AG08395 (cell line): ENCODE measurements at regions not wholly inside any gene's neighbourhood (a gene's known extent, or its start where the extent isn't known, plus 50 kb on each side); places are given as distances from the start of the nearest gene placed in this dataset.

ENCODE experiments used
- DNase-seq: peaks from one replicate; pipeline ENCODE4 v3.0.0; 2012; ENCODE audit warnings: mixed read lengths, low spot score

DNA sequence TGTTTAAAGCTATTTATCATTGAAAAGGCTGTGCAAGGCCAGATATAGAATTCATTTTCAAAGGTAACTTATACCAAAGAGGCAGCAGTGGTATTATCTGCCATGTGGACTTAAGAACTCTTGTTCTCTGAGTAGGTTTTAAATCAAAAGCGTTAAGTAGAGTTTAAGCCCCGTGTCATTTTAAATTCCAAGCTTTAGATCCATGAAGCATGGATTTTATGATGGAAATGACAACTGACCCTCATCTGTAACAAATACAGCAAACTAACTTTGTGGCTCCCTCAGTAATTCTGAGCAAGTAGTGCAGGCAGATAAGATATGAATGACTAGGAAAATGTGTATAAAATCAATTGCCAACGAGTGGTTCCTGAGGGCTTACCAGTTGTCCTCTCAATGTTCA, 247.0 kb downstream of the WDR11 start:
- DNase-seq = no peak

DNA sequence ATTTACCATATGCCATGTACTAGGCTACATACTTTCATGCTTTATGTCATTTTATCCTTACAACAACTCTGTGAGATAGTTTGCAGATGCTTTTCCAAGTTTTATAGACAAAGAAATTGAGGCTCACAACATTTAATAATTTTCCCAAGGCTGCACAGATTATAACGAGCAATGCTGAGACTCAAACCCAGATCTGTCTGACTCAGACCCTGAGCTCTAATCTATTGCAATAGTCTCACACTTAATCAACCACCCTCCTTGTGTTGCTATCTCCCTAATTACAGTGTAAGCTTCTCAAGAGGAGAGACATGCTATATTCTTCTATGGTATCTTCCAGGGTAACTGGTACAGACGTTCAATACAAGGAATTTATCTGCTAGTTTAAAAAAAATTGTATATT, 247.6 kb downstream of the WDR11 start:
- no peak for DNase-seq

DNA sequence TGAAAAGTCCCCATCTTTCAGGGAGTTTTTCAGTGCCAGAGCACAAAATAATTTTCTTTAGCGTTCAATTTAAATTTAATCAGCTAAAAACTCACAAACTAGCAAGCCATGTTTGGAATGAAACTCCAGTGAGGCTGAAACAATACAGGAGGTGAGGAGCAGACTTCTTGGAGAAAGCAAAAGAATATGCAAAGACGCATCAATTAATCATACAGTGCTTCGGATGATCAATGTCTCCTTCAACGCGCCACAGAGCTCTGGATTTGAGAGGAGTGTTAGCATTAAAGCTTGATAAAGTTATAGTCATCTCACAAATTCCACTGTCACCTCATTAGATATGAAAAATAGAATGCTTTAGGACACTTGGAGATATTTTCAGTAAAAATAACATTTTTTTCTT, 248.0 kb downstream of the WDR11 start:
- DNase-seq = no peak

DNA sequence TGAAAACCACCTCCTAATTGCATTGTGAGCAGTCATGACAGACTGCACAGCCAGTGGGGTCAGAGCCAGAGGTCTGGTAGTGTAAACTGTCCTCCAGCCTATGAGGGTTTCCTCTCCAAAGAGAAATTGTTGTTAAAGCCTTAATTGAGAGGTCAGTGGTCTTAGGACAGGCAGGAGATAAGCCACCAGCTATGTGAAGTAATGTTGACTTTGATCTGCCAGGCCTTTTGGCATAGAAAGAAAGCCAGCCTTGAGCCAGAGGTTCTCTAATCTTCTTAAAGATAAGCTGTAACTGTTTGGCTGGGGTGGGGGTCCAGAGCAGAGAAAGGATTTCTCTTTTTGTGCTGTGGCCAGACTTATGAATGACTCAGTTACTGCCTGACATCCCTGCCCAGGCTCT, 248.4 kb downstream of the WDR11 start:
- DNase-seq = no peak

DNA sequence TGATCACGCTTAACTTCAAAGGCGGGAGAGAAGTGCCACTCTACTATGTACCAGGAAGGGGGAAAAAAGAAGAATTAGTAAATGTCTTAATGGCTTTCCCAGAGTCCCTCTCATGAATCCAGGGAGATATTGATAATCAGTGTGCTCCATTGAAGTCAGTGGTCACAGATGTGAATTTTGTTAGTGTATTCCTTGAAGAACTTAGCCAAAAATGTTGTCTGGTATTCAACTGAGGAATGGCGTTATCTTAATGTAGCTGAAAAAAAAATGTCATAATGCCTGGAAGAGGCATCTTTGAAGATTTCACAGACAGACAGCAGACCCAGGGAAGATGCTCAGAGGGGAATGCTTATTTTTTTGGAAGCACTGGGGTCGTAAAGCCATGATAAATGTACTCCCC, 250.4 kb downstream of the WDR11 start:
- no peak for DNase-seq

DNA sequence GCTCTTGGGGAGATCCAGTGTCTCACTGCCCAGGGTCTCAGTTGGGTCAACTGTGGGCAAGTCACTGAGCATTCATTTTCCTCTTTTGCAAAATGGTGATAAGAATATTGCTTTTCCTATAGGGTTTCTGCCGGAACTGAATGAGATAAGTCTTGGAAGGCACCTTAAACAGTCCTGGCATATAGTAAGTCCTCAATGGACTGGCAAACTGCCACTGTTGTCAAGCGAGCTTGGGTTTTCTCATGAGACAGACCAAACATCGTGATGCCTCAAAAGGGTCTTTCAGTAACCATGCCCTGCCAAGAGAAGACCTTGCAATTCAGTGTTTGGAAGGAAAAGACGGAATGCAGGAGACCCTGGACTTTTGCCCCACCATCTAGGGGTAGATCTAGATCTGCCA, 251.5 kb downstream of the WDR11 start:
- DNase-seq = no peak

DNA sequence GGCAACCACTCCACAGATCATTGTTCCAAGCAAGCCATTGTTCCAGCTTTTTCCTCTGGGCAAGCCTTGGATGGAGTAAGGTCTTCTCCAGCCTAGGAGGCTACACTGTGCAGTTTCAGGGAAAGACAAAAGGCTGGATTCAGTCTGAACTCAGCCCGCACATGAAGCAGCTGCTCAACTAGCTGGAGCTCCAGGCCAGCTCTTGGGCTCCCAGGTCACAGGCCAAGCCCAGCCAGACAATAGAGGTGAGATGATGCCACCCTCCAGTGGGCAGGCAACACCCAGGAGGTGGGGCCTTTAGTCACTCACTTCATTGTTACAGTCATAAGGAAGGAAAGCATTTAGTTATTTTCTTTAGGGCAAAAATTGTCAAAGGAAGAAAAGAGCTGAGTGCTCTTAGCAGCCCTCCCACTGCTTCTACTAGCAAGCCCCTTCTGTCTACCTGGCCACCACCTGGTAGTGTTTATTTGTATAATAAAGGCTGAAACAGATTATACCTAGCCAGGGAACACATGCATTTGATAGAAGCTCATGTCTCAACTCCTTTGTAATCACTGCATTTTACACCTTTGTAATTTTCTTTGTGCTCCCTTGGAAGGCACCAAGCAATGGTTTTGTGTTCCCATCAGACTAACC, 253.4 kb downstream of the WDR11 start:
- no peak for DNase-seq

DNA sequence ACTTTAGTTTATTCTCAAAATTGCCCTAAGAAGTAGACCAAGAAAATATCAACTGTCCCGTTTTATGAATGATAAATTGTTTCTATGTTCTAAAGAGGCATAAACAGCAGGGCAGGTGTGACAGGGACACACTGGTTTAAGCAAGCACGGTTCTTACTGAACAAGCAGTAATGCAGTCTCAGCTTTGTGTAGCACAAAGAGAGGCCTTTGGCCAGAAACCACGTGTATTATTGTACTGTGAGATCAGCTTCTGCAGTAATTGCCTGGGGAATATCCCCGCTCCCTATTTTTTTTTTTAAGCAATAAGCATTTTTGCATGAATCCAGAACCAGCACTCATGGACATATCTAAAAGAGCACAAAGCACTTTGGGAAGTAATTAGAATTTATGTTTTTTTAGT, 255.4 kb downstream of the WDR11 start:
- no peak for DNase-seq

DNA sequence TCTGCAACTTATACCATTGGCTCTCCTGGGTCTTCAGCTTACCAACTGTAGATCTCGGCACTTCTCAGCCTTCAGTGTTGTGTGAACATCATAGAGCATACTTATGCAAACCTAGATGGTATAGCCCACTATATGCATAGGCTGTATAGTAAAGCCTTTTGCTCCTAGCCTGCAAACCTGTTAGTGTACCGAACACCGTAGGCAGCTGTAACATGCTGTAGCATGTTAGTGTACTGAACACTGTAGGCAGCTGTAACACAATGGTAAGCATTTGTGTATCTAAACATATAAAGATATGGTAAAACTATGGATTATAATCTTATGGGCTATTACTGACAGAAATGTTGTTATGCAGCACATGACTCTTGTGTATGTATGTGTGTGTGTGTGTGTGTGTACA, 256.9 kb downstream of the WDR11 start:
- DNase-seq = no peak

DNA sequence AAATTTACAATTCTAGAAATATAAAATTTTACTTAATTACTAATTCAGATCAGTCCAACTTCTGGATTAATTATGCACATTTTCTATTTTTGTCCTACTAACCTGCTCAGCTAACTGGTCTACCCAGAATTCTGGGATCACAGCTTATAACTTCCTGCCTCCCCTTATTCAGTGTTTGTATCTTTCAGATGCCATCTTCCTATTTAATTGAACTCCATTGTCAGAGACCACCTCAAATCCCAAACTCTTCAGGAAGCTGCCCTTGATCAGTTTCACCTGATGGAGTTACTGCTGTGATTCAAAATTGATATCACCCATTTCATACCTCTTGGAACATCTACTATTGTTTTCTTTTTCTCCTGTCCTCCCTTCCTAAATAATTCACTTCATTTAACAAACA, 259.2 kb downstream of the WDR11 start:
- DNase-seq = no peak

DNA sequence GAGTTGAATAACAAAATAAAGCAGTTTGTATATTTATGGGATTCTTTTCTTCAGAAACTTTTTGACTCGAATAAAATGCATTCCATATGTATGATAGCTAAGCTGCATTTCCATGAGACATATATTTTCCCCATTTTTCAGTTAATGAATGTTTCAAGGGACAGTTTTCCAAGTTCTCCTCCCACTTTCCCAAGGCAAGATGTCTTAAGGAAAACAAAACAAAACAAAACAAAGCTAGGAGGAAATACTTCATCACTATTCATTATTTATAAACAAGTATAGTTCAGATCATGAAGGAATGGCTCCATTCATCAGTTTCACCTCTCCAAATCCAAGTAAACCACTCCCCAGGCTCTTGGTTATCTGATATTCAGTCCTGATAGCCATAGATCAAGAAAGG, 261.0 kb downstream of the WDR11 start:
- DNase-seq = no peak

DNA sequence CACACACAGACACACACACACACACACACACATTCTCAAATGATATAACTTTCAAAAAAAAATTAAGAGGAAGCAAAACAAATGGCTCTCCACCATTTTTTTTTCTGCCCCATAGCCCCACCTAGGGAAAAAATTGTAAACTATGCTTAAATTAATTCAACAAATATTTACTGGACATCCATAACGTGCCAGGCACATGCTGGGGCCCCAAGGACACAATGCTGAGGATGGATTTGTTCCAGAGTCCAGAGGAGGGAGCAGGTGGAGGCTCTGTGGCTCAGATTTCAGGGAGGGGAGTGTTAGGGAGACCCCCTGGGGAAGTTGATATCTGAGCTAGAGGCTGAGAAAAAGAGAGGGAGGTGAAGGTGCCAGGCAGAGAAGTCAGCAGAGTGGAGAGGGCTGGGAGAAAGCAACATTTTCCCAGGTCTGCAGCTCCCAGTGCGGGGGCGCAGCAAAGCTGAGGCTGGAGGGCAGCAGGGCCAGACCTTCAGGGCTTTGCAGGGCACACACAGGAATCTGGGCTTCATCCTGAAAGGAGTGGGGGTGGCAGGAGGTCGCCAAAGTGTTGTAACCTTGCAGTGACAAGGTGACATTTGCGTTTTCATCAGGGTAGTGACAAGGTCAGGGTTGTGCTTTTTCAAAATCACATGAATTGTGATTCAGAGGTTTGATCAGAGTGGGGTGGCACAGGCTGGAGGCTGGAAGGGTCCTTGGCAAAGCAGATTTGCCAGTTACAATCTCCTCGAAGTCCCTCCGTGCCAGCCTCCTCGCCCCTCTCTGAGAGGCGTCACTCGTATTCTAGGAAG, 261.6 kb downstream of the WDR11 start:
- no peak for DNase-seq

DNA sequence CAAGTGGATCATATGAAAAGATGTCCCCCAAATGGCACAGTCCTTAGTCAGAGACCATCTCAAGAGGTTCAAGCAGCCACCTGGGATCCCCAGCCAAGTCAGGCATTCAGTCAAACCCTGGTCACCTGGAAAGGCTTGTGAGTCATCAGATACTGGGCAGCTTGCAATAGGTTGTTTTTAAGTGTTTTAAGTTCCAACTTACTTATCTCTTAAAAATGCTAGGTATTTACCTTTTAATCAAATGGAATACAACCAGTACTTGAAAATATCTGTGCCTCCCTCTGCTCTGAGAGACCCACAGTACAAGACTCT, 262.2 kb downstream of the WDR11 start:
- no peak for DNase-seq

DNA sequence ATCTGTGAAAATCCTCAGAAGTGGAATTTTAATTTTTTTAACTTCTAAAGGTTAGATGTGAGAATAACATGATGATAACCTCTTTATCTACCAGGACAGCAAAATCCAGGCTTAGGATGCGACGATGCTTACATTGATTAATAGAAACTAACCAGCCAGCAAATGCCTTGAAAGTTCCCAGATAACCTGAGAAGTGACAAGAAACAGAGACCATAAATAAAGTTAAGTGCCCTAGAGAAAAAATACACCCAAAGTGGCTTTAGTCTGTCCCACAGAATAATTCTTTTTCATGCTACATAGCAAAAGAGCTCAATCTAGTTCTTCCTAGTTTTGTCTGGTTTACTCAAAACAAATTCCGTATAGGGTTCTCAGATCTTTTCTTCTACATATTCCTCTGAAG, 262.7 kb downstream of the WDR11 start:
- DNase-seq = no peak

DNA sequence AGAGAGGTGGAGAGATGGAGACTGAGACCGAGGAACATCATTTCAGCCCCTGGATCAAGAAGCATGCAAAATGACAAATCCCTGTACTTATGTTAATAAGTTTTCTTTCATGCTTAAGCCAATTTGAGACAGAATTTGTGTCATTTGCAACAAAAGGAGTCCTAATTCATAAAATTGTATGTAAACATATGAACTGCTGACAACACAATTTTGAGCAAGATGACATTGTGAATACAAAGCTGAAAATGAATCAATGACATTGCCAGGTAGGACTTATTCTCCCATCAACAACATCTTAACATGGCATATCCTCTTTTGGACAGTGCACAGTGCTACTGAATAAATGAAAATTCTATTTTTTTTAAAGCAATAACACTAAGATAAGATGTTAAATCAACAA, 264.0 kb downstream of the WDR11 start:
- no peak for DNase-seq

DNA sequence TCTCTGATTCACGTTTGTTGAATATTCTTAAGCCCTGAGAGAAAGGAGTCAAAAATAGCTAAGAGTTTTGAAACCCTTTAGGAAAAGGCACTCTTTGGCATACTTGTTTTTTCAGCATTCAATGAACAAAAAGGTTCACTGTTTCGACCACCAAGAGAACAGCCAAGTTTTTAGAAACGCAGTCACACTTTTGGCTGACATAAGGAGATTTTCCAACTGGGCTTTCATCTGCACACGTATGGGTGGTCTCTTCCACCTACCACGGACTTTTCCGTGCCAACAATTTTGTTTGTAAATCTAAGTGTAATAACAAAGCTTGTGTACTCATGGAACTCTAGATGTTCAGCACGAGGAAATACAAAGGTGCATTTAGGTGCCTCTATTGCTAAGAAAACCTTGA, 270.3 kb downstream of the WDR11 start:
- DNase-seq = no peak

DNA sequence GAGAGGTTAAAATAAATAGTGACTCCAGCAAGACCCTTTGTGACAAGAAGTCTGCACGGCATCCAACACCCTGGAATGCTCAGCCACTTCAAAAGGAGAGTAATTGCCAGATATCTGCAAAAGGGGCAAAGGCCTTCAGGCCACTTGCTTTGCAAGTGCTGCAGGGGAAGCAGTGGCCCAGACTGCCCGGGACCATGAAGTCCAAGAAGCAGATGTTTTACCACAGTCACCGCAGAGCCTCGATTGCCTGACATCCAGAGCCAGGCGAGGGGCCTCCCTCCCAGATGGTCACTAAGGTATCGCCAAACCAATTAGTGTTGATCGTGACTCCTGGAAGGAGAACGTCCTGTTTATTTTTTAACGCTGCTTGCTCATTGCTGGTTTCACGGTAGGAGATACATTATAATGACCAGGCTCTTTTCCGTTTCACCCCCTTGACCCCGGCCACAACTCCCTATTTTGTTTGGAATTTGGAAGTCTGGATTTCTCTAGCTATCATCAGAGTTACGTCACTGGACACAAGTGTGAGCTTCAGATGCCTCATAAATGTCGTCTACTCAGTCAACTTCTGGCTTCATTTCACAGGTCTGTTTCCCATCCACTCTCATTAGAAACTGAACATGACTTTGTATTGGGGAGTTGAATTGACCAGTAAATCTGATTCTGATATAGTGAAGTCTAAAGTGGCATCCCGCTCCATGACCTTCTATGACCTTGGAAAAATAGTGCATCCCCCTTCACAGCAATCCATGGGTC, 276.2 kb downstream of the WDR11 start:
- DNase-seq = no peak

DNA sequence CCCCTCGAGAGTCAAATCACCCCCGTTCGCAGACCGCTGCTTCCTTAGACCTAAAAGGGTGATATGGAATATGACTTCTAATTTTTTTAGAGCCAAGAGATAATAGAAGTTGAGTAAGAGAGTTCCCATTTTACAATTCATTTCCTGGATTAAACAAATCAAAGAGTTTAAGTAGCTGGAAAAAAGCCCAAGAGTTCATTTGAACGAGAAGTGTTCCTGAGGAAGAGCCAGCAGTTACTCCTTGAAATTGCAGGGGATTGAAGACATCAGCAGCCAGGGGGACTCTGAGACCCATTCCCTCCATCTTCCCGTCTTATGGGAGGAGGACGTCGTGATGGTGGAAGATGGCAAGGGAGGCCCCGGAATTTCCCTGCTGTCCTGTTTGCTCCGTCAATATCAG, 277.0 kb downstream of the WDR11 start:
- no peak for DNase-seq

DNA sequence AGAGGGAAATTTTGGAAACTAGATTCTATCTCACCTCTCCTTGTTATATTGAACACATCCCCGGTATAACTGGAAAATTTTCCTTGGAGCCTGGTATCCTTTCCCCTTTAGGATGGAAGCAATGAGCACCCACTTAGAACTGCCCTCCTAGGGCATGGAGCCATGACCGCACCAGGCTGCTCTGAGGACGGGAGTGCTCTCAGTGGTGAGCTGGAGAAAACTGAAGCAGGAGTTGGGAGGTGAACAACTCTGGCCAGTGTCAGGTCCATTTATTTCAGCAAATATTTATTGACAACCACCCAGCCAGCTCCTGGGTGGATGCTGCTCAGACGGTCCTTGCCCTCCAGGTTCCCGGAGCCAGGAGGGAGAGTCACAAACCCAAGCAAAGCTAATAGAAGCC, 278.1 kb downstream of the WDR11 start:
- DNase-seq = no peak

DNA sequence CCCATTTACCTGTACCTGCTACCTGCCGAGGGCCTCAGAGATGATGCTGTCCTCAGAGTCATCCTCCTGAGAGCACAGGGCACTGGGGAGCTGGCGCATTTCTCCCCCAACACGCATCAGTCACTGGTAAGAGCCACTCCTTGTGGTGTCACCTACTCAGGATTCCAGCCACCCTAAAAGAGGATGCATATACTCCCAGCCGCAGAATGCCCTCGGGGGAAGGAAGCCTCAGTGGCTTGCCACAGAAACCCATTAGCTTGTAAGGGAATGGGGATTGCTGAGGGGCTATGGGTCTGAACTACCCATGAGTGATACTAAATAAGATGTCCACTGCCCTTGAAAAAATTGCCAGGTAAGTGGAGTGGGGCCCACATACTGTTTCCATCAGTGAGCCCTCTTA, 279.2 kb downstream of the WDR11 start:
- no peak for DNase-seq

DNA sequence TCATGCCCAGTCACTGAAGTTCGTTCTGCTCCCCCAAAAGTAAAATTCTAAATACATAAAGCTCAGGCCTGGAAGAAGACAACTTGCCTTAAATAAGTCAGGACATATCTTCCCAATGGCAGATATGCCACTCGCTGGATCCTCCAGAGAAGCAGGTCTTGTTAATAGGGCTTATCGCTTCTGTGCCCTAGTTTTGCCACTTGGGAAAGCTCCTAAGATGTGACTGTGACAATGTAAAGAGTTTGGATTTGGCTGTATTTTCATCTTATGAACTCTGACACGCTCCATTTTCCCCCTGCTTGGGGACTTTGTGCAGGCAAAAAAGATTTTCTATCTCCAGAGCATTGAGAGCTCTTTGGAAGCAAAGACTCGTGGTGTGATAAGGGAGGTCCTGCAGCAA, 279.9 kb downstream of the WDR11 start:
- DNase-seq = no peak

DNA sequence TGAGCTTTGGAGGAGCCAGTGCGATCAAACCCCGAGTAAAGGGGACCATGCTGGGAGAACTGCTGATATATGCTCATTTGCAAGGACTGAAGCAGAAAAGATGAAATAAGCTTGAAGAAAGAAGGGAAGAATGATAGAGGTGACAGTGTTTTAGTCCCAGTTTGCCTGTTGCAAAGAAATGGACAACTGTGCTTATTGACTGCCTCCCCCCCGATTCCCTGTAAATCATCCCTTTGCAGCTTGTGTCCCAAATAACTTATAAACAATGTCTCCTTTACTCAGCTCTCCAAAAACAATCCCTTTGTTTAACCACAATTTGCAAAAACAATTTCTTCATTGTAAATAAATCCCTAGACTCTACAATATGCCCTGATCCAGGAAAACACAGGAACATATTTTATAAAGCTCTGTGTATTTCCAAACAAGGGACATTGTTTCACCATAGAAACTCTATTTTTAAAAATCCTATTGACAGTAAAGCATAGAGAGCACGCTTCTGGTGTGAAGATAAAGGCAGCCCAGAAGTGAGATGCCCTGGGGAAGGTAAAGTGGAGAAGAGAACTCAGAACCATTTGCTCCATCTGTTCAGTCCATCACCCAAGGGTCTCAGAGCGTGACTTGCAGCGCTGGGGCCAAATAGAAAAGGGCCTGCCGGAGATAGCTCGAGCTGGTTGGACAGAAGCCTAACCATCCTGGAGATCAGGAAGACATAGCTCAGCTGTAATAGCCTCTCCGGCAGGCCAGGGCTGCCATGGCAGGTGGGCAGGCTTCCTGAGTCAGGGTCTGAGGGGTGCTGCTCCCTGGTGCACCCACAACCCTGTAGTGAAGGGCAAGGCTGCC, 280.5 kb downstream of the WDR11 start:
- no peak for DNase-seq

DNA sequence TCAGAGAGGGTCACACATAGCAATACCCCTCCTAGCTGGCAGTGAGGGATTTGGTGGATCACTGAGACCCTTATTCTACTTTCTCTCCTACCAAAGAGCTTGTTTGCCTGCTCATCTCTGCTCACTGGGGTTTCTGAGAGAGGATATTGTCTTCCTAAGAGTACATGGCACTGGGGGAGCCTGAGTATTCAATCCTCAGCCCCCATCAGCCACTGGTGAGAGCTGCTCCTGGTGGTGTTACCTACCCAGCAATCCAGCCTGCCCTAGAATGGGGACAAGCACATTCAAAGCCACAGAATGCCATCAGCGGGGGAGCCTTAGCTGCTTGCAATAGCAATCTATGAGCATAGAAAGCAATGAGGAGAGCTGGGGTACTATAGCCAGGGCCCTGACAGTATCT, 281.1 kb downstream of the WDR11 start:
- no peak for DNase-seq
